ENCODE measurements at regions not wholly inside any gene's neighbourhood (a gene's known extent, or its start where the extent isn't known, plus 50 kb on each side); places are given as distances from the start of the nearest gene placed in this dataset.

DNA sequence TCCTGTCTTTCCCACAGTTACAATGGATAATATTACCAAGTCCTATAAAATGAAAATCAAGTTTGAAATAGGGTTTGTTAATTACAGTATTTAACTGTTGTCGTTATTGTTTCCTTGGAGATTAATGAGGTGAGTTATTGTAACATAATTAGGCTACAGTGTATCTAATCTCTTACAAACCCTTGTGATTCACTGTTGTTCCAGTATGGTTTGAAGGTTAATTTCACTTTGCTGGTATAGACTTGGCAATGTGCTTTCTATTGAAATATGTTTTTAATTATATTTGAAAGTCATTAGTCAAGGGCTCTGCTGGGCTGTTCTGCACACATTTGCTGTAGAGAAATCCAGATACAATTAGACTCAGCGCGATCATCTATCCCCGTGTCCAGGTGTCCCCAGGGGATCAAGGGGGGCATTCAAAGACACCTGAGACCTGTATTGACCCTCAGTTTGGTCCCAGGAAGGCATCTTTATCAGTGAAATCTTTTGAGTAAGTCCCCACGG, 624.6 kb upstream of the EEF2KMT start:
- DNase-seq: no peak

DNA sequence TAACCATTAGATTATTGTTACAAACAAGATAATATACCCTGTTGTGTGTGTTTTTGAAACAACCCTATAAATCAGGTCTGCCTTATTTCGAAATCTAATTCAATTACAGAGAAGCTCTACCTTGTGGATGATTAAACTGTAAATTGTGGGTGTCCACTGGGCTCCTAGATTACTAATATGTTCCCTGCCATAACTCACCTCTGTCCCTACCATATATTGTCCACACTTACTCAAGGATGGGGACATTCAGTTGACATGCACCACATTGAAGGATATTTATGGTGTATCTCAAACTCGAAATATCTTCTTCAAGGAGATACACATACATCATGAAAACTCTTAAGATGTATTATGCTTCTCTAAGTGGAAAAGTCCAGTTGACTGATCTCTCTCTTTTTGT, 617.6 kb upstream of the EEF2KMT start:
- DNase-seq: no peak

DNA sequence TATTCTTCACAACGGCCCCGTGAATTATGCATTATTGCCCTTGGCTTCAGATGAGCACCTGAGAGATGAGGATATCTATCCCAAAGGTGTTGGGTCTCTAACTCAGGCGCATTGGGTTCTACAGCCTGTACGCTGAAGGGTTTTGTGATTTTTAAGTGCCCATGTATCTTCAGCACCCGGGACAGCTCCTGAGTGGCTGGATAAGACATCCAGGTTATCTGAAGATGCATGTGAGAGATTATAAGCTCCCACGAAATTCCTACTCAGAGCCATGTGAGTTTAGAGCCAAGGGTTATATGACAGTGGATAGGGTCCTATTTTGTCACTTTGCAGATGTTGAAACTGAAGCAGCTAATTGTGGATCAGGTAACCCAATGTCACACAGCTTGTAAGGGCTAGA, 612.3 kb upstream of the EEF2KMT start:
- DNase-seq: no peak

DNA sequence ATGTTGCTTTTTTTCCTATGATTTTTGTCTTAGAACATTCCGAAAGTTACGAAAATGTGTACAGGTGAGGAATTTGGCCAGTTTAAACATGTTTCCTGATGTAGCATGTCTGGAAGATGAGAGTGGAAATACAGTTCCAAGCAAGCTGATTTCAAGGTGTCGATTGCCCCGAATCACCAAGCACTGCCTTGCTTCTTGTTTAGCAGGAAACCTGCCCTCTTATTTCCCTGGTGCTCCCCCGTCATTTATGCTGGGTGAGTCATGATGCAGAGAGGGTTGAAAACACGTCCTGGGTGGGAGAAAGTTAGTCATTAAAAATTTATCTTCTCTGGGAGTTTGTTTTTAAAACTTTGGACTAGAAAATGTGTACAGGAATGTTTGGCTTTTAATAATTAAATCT, 608.6 kb upstream of the EEF2KMT start:
- no peak for DNase-seq

DNA sequence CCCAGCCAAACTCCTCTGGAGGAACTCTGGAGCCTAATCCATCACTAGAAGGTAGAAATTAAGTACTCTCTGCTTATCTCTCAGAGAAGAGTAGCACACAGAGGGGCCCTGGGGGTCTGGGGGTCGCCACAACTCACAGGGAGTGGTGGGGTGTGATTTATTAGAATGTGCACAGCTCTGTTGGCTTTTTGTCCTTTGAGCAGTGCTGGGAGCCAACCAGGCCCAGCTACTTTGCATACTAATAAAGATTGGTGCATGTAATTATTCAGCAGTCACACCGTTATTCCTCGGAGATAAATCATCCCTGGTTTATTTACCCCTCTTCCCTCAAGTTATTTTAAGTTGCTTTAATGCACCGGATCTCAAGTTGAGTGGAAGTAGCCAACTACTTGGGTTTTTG, 606.7 kb upstream of the EEF2KMT start:
- DNase-seq: no peak

DNA sequence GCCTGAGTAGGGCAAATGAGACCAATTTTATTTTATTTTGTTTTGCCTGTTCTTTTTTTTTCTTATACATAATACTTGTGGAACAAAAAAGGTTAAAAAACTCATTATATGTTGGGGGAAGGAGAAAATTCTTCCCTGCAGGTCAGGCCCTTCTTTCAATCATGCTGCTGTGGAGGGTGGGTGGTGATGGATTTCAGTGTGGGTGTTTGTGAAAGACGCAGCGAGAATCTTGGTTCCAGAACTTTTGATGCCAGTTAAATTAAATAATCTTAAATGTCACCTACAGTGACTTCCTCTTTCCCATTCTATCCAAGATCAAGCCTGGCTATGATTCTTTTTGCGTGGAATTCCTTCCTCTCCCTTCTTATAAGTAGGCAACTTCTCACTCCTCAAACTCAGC, 595.8 kb upstream of the EEF2KMT start:
- DNase-seq: no peak

DNA sequence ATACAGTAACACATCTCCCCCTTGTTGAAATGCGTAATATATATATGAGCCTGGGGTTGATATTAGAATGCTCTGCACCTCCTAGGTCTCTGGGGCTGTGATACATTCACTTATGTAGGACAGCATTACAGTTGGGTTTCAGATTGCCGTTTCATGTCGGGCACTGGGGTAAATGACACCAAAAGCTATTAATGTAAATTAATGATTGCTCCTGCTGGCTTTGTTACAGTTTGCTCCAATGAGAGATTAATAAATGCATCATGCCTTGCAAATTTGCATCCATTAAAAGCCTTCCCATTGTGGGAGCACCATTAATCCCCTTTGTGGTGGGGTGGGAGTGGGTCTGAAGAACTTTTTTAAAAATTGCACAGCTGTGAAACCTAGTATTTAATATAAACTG, 584.4 kb upstream of the EEF2KMT start:
- DNase-seq: no peak

DNA sequence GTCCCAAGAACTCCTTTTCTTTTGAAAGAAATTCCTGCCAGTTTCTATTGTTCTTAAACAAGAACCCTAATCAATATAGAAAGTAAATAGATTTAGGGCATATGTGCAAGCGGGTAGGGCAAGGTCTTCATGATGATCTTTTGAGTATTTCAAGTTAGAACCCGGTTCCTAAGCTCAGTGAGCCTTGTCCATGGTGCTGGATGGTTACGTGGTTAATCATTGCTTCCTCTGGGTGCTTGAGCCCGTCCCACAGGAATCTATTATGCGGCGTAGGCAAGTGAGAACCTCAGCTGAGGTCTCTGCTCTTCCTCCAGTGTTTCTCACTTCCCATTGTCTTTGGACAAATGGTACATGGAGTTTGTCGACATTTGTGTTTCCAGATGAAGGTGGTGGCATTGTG, 580.8 kb upstream of the EEF2KMT start:
- DNase-seq: no peak

DNA sequence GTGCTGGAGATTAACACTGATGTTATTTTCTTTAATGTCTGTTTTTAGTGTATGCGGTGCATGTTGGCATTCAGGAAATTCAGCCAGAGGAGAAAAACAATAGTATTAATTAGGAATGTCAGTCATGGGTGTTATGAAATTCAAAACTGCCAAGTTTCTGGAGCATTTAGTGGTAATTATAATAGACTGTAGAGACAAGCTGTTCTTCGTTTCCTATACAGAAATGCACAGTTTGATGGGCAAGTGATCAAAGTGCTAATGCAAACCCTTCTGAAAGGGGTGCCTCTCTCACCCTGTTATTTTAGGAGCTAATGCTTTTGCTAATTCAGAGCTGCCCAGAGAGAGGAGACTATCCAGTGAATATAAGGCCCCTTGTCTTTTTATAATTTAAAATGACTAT, 573.8 kb upstream of the EEF2KMT start:
- DNase-seq: no peak

DNA sequence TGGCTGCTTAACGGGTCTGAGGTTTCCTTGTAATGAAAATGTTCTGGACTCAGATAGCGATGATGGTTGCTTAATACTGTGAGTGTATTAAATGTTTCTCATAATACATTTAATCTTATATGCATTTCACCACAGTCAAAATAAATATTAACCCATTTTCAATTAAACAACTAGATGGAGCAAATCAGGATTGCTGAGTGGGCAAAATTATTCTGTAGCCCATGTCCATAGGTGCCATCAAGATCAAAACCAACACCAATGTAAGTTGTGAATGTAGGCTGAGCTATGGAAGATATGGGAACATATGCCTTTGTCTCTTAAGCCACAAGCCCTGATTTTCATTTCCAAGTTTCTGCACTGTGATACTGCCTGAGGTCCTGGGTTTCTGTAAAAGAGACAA, 572.6 kb upstream of the EEF2KMT start:
- DNase-seq: no peak

DNA sequence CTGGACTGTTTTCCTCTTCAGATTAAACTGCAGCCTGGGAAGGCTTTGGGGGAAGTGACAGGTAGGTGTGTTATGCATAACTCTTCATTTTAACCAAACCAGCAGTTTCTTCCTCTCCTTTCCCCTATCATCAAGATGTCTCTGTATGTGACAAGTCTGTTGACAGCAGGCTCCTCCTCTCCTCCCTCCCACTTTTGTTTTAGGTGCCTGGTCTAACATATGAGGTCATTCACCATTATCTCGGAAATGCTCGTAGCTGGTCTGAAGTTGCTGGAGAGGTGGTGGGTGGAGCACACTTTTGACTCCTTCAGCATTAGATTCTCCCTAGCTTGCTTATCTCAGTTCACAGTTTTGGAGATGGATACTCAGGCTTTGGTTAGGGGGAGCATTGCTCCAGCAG, 571.0 kb upstream of the EEF2KMT start:
- DNase-seq: no peak

DNA sequence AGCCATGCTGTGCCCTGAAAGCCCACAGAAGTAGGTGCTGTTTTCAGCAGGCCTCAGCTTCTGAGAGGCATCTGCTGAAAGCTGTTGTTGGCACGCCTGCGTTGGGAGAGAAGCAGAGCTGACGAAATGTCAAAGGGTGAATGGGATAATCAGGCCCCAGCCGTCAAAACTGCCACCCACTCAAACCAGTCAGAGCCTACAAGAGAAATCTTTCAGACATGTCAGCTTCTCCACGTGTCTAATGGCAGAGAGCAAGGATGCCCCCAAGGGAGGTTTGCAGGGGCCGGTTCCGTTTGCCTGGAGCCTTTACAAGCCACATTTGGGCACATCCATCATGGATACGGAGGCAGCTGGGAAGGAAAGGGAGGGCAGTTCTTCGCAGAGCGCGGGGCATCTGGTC, 568.2 kb upstream of the EEF2KMT start:
- DNase-seq: no peak

DNA sequence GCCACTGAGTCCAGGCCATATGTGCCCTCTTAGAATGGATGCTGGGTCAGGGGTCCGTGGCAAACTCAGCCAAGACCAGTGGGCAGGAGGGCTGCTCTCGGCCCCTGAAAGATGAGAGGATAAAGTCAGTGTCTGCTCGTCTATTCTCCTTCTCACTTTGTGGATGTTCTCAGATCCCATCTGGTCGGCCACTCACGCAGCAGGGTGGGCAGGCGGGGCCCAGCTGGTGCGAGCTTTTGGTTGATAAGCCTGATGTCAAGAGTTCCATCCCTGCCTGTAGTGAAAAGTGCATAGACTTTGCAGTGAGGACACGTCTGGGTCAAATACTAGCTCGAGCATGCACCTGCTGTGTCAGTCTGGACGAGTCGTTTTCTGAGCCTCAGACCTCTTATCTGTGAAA, 556.2 kb upstream of the EEF2KMT start:
- no peak for DNase-seq

DNA sequence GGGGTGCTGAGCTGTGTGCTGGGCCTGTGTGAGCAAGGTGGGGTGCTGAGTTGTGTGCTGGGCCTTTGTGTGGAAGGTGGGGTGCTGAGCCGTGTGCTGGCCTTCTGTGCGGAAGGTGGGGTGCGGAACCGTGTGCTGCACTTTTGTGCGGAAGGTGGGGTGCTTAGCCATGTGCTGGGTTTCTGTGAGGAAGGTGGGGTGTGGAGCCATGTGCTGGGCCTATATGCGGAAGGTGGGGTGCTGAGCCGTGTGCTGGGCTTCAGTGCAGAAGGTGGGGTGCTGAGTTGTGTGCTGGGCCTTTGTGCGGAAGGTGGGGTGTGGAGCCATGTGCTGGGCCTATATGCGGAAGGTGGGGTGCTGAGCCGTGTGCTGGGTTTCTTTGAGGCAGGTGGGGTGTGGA, 555.4 kb upstream of the EEF2KMT start:
- no peak for DNase-seq

DNA sequence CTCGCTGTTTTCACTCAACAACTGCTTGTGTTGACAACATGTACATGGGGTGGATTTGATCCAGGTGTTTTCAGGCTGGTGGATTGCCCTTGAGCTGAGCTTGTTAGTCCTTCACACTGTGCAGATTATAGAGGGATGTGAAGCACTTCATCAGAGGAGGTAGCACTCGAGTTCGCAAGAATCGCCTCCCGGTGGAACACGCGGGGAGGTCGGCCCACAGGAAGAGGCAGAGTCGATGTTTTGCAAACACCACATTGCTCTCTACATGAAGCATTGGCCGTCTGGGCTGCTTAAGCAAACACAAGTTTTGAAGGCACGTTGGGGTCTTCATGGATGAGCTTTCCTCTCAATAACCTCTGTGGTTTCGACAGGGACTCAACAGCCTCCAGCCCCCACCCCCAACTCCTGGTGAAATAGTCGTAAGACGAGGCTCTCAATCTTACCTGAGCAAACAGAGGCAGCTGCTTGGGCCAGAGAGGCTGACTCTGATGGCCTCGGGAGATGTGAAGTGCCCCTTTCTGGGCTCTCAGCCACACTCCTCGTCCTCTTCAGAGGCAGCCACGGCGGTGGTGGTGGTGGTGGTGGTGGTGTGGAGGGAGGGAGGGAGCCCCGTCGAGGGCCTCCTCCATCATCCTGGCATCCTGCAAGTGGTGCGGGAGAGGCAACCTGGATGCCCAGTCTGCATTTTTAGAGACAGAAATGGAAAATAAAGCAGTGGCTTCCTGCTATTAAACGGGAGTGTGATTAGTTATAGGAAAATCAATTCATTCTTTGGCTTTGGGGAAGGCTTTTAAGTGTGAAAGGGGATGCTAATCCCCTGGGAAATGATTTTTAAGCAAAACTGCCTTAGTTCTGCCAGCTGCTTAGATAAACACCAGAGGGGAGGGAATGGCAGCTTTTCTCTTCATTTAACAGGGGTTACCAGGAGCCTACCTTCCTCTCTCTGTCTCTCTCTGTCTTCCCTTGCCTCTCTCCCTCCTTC, 552.5 kb upstream of the EEF2KMT start:
- DNase-seq: no peak

DNA sequence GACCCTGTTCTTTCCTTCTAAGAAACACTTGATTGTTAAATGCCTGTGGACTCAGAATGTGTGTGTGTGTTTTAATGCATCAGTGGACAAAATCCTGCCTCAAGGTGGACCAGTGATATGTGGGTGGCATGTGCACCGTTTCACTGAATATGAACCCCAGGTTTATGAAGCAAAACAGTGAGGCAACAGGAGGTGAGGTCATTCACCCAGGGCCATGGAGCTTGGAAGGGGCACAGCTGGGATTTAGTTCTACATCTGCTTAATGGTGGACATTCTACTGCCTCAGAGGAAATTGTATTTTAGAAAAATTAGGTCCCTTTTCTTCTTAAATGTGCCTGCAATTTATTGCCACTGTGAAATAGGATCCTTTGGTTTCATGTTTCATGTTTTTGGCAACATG, 549.5 kb upstream of the EEF2KMT start:
- no peak for DNase-seq

DNA sequence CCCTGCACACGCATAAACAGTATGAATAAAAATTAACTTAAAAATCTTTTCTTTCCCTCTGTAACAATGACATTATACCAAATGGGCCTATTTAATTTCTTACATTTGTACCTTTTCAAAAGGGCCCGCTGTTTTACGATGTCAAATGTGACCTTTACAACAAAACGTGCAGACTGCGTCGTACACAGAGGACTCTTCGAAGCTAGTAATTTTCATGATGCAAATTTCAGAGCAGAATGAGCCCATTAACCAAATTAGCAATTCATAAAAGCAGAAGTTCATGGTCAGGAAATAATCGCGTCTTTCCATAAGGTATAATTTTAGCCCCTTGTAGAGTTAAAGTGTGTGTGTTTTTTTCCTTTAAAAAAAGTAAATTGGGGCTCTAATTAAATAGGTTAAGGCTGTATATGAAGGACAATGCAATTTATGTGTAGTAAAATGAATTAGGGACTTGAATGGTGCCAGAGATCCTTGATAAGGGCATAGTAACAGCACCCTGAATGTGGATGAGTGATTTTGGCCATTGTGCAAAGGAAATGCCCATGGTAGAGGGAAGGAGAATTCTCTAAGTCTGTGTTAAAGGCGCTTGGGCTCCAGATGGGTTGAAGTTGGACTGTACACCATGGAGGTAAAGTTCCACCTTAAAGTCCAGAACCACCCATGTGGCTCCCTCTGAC, 546.4 kb upstream of the EEF2KMT start:
- DNase-seq: no peak

DNA sequence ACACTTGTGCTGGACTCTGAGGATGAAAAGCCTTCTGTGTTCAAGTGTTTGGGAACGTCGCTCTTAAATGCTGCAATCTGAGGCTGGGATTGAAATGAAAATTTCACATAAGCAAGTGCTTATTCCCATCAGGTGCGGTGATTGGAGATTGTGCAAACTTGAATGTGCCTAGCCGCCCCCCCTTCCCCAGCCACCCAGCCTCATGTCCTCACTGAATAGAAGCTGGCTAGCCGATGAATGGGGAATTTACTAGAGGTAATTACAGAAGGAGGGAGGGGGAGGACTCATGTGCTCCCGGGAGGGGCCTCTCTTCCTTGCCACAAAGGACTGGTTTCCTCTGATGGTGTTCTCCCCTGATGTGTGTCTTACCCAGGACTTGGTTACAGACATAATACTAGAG, 544.8 kb upstream of the EEF2KMT start:
- DNase-seq: no peak

DNA sequence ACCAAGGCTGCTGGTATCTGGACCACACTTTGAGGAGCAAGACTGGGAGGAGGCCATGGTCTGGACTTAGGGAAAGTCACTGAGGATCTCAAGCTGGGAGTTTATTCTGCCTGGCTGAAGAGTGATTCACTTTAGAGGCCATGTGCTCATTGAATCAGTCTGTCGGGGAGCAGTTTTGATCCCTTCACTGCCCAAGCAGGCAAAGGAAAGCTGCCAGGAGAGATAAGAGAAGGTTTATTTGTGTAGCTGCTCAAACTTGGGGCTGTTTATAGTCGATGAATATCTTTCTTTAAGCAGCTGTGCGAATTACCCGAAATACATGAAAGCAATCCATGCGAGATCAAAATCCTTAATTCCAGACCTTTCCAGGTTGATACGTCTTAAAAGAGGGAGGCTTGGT, 544.4 kb upstream of the EEF2KMT start:
- DNase-seq: no peak

DNA sequence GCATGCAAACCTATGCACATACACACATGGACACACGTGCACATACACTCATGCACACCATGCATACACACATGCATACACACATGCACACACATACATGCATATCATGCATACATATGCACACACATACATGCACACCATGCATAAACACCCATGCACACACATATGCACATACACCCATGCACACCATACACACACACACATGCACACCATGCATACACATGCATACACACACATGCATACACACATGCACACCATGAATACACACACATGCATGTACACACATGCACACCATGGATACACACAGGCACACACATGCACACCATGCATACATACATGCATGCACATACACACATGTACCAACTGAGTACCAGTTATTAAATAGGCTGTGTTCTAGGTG, 543.3 kb upstream of the EEF2KMT start:
- no peak for DNase-seq

DNA sequence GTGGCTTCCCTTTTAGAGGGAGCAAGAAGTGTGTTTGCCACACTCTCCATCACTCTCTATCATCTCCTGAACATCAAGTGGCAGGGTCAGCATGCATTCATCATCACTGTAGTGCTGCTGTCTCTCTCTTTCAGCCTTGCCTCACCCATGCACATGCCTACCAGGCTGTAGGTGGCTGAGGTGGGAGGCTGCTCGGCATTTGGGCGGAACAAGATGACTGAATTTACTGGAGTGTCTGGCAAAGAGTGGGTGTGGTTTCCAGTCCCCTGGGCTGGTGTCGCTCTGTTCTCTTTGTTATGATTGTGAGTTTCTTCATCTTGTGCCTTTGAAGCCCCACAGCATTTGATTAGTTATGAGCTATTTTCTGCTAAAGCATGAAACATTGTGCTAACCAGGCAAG, 541.9 kb upstream of the EEF2KMT start:
- no peak for DNase-seq

DNA sequence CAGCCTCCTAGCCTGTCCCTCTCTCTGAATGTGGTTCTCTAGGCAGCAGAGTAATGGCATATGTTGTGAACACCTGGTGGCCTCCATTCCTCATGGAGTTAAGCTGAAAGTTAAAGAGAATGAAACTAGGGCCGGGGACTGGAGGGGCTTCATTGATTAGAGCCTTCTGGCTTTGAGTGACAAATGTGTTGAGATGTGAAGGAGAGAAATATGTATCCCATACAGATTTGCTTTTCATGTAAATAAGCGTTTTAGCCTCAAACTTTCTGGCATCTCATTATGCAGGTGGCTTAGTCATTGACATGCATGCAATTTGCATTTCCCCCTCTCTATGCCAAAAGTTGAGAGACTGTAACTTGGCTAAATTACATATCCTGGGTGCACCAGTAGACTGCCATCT, 537.7 kb upstream of the EEF2KMT start:
- DNase-seq: no peak

DNA sequence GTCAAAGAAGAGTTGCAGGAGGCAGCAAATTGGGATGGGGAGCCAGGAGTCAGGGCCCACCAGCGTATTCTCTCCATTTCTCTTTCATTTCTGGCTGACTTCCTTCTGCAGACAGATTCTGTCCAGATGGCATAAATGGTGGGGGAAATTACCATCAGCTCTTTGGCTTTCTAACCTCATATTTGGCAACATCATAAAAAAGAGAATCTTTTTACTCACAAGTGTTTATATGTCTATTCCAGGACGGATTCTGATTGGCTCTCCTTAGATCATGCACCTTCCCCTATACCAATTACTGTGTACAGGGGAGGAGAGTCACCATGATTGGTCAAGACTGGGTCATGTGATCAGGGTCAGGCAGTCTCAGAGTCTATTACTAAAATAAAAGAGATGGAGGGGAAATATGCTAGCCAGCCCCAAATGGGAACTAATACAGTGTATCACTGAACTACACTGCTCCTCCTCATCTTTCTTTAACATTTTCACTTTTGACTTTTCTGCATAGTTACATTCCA, 537.1 kb upstream of the EEF2KMT start:
- no peak for DNase-seq

All from inflammatory macrophage (primary cell).